Caco-2 (cell line): ENCODE measurements at regions not wholly inside any gene's neighbourhood (a gene's known extent, or its start where the extent isn't known, plus 50 kb on each side); places are given as distances from the start of the nearest gene placed in this dataset.
"Not testable (repeated sequence)": the region's sequence is repeated elsewhere in the genome, so short reads cannot be mapped to it uniquely, and the experiment has no call there.

Source experiments
- BruUV-seq: library from RNA; stranded (reverse); fragments of 400-500 nt; replicated peaks from 2 replicates; lab custom pipeline; 2021; lab: Mats Ljungman, UMichigan
- CTCF ChIA-PET: fragments of 300-600 bp; sonication (Branson Sonifier 250); formaldehyde crosslinking; loops from one replicate; lab custom pipeline; 2022; ENCODE audit warnings: antibody characterized with exemption; lab: Charles Lee
- POLR2A ChIA-PET: fragments of 300-600 bp; sonication (Branson Sonifier 250); formaldehyde crosslinking; loops from one replicate; lab custom pipeline; 2022; ENCODE audit warnings: antibody characterized with exemption; lab: Charles Lee
- DNase-seq, 2 experiments: peaks; one replicate each; pipeline versions ENCODE4 v3.0.0 to v3.0.0-alpha.2; 2020 to 2022
- H3K27me3 ChIP-seq: replicated peaks from 2 replicates; pipeline ENCODE4 v1.6.0; 2011; ENCODE audit warnings: low read length; ENCODE audit not compliant: control insufficient read depth, insufficient read depth
- H3K36me3 ChIP-seq: 2 replicates; pipeline ENCODE4 v1.5.1; 2011; ENCODE audit warnings: low read length; ENCODE audit not compliant: control insufficient read depth, insufficient read depth
- H3K4me1 ChIP-seq: fragments of 250-450 bp; sonication (Bioruptor Pico); 2 replicates; pipeline ENCODE4 v1.5.1; 2020; ENCODE audit warnings: mild to moderate bottlenecking
- H3K4me3 ChIP-seq: 2 replicates; pipeline ENCODE4 v1.5.1; 2011; ENCODE audit warnings: low read depth, mild to moderate bottlenecking, control low read depth, low read length
- H3K9me3 ChIP-seq: fragments of 250-450 bp; sonication (Bioruptor Pico); 2 replicates; pipeline ENCODE4 v1.5.1; 2020; ENCODE audit warnings: mild to moderate bottlenecking, moderate library complexity
- H3K27ac Mint-ChIP-seq: one replicate; pipeline ENCODE4 v1.8.0; 2022; ENCODE audit warnings: mixed read lengths; ENCODE audit not compliant: unreplicated experiment
- H3K27me3 Mint-ChIP-seq: one replicate; pipeline ENCODE4 v1.8.0; 2022; ENCODE audit warnings: mixed read lengths; ENCODE audit not compliant: insufficient read depth, unreplicated experiment
- H3K36me3 Mint-ChIP-seq: one replicate; pipeline ENCODE4 v1.8.0; 2022; ENCODE audit warnings: mild to moderate bottlenecking, mixed read lengths; ENCODE audit not compliant: insufficient read depth, unreplicated experiment
- H3K4me1 Mint-ChIP-seq: one replicate; pipeline ENCODE4 v1.8.0; 2022; ENCODE audit warnings: low read depth, mixed read lengths; ENCODE audit not compliant: unreplicated experiment
- H3K4me3 Mint-ChIP-seq: one replicate; pipeline ENCODE4 v1.8.0; 2022; ENCODE audit warnings: mild to moderate bottlenecking, moderate library complexity, mixed read lengths; ENCODE audit not compliant: unreplicated experiment
- H3K9me3 Mint-ChIP-seq: one replicate; pipeline ENCODE4 v1.8.0; 2022; ENCODE audit warnings: mixed read lengths; ENCODE audit not compliant: unreplicated experiment
- CTCF ChIP-seq, 2 experiments: fragments of 200-600 bp in 1 of 2; IDR thresholded peaks; 1 replicate in 1 of 2; 2 replicates in 1 of 2; pipeline versions ENCODE4 v1.5.1 to v1.8.0; 2011 to 2022; ENCODE audit warnings: antibody characterized with exemption in 1 of 2, control low read depth in 1 of 2, inconsistent platforms in 1 of 2, low read depth in 1 of 2, low read length in 1 of 2, mild to moderate bottlenecking in 1 of 2, moderate library complexity in 1 of 2; ENCODE audit not compliant: insufficient read depth in 1 of 2, severe bottlenecking in 1 of 2, unreplicated experiment in 1 of 2
- intact Hi-C: fragments of 100-400 bp; cut with micrococcal nuclease; formaldehyde crosslinking; loops from one replicate; pipeline ENCODE4 v1.10.0; 2022; ENCODE audit not compliant: unreplicated experiment

GRCh38 chr4:110335399-110335798 lies 137.0 kb upstream of the ELOVL6 start:
- no peaks in the 10 kb centered on the region for H3K36me3 Mint-ChIP-seq
- no peak for DNase-seq
- H3K4me3 Mint-ChIP-seq: no peak overlapping the region
- H3K4me1 Mint-ChIP-seq: no peaks in the 10 kb centered on the region
- ChIA-PET POLR2A (no interaction called here), CTCF (interaction anchor here (0.9 kb wide), 1 partner anchor 9 kb away, joined by 3 read pairs; no protein-coding TSS in a partner anchor)
- peaks cover 8% of the 10 kb centered on the region for H3K27me3 Mint-ChIP-seq
- Histone ChIP-seq H3K36me3 (no peaks in the 10 kb centered on the region), H3K27me3 (no peaks in the 10 kb centered on the region), H3K4me1 (no peaks in the 10 kb centered on the region), H3K4me3 (no peak overlapping the region), H3K9me3 (no peaks in the 10 kb centered on the region)
- BruUV-seq: no TSS peak
- TF ChIP-seq CTCF (IDR thresholded peaks at IDR 0.05; ENCODE audit: insufficient read depth in 1 of 2, low read depth in 1 of 2, low read length in 1 of 2, severe bottlenecking in 1 of 2, unreplicated experiment in 1 of 2): no peak
- H3K27ac Mint-ChIP-seq: no peak overlapping the region
- intact Hi-C loops: no loop called here
- peaks cover 6% of the 10 kb centered on the region for H3K9me3 Mint-ChIP-seq

- TF ChIP-seq CTCF (IDR thresholded peaks at IDR 0.05; ENCODE audit: insufficient read depth in 1 of 2, low read depth in 1 of 2, low read length in 1 of 2, severe bottlenecking in 1 of 2, unreplicated experiment in 1 of 2): no peak
- Mint-ChIP-seq H3K36me3 (no peaks in the 10 kb centered on the region), H3K9me3 (peaks cover 17% of the 10 kb centered on the region), H3K4me3 (no peak overlapping the region), H3K27me3 (peaks cover 8% of the 10 kb centered on the region), H3K4me1 (no peaks in the 10 kb centered on the region), H3K27ac (no peak overlapping the region)
- H3K36me3 ChIP-seq: no peaks in the 10 kb centered on the region
- no peaks in the 10 kb centered on the region for H3K27me3 ChIP-seq
- intact Hi-C loops: no loop called here
- H3K9me3 ChIP-seq: no peaks in the 10 kb centered on the region
- no peak overlapping the region for H3K4me3 ChIP-seq
- ChIA-PET POLR2A (no interaction called here), CTCF (no interaction called here)
- DNase-seq: no peak
- no peaks in the 10 kb centered on the region for H3K4me1 ChIP-seq
- BruUV-seq: no TSS peak
Observed at GRCh38 chr4:110332483-110332882, 134.1 kb upstream of the ELOVL6 start.

GRCh38 chr4:110326426-110326825 lies 128.0 kb upstream of the ELOVL6 start:
- DNase-seq, POLR2A ChIA-PET, H3K4me3 ChIP-seq, H3K27ac Mint-ChIP-seq, H3K36me3 ChIP-seq, intact Hi-C loops, CTCF ChIA-PET, H3K27me3 ChIP-seq, H3K36me3 Mint-ChIP-seq, H3K4me3 Mint-ChIP-seq, H3K9me3 ChIP-seq, BruUV-seq, H3K27me3 Mint-ChIP-seq, H3K4me1 Mint-ChIP-seq, H3K4me1 ChIP-seq: not testable (repeated sequence)
- H3K9me3 Mint-ChIP-seq: peaks cover 11% of the 10 kb centered on the region

GRCh38 chr4:110310795-110311194 lies 112.4 kb upstream of the ELOVL6 start:
- Mint-ChIP-seq H3K4me1 (no peaks in the 10 kb centered on the region), H3K9me3 (no peaks in the 10 kb centered on the region), H3K4me3 (no peak overlapping the region), H3K36me3 (no peaks in the 10 kb centered on the region), H3K27me3 (peaks cover 8% of the 10 kb centered on the region), H3K27ac (no peak overlapping the region)
- no peaks in the 10 kb centered on the region for H3K36me3 ChIP-seq
- TF ChIP-seq CTCF (IDR thresholded peaks at IDR 0.05; ENCODE audit: insufficient read depth in 1 of 2, low read depth in 1 of 2, low read length in 1 of 2, severe bottlenecking in 1 of 2, unreplicated experiment in 1 of 2): no peak
- DNase-seq: no peak
- POLR2A ChIA-PET: interaction anchor here (0.6 kb wide), 1 partner anchor 302 kb away, joined by 3 read pairs; no protein-coding TSS in a partner anchor
- no peak overlapping the region for H3K4me3 ChIP-seq
- BruUV-seq: no TSS peak
- CTCF ChIA-PET: no interaction called here
- intact Hi-C loops: loop anchor here (10.0 kb wide), 1 partner anchor 316 kb away; no protein-coding TSS in a partner anchor
- H3K27me3 ChIP-seq: no peaks in the 10 kb centered on the region; the same call in 1 of the 2 replicates
- H3K4me1 ChIP-seq: no peaks in the 10 kb centered on the region
- H3K9me3 ChIP-seq: no peaks in the 10 kb centered on the region
